Upper lobe of left lung (tissue), 4 donors: ENCODE measurements at regions not wholly inside any gene's neighbourhood (a gene's known extent, or its start where the extent isn't known, plus 50 kb on each side); places are given as distances from the start of the nearest gene placed in this dataset.

ENCODE experiments used
- CTCF ChIP-seq, 6 experiments: fragments of 450-650 bp in 4 of 6; fragments of 200-600 bp in 2 of 6; sonication (generic) in 2 of 6; IDR thresholded peaks; one replicate each; pipeline ENCODE4 v1.5.1; 2016 to 2019; ENCODE audit warnings: antibody characterized with exemption in 6 of 6
- EP300 ChIP-seq, 4 donors: sonication (generic); formaldehyde crosslinking; IDR thresholded peaks; one replicate each; pipeline ENCODE4 v1.5.1; 2017; ENCODE audit warnings: antibody characterized with exemption in 4 of 4, control low read depth in 2 of 4
- POLR2A ChIP-seq, 4 donors: fragments of 450-650 bp; IDR thresholded peaks; one replicate each; pipeline ENCODE4 v1.5.1; 2016 to 2017; ENCODE audit warnings: antibody characterized with exemption in 4 of 4, mild to moderate bottlenecking in 2 of 4

DNA sequence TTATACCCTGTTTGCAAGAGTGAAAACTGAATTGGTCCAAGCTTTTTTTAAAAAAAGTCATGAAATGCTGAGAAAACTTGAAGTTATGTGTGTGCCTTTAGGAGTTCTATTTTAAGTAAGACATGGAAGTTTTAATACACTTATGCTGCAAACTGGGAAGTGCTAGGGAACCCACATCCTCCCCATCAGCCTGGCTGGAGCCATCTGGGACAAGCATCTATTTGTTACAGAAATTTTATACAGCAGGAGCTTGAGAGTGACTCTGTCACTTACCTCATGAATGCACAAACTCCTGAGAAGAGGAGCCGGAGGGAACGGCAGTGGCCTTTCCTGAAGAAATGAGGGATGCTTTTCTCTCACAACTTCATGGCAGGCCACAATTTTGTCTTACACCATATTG is 78.2 kb upstream of the SLC44A3 start:
- TF ChIP-seq EP300 (IDR thresholded peaks at IDR 0.05) (no peak), CTCF (IDR thresholded peaks at IDR 0.05) (no peak), POLR2A (IDR thresholded peaks at IDR 0.05) (no peak)
